H4 (cell line): ENCODE measurements at regions not wholly inside any gene's neighbourhood (a gene's known extent, or its start where the extent isn't known, plus 50 kb on each side); places are given as distances from the start of the nearest gene placed in this dataset.
A peak's percentile ranks its signal among the peaks of the same experiment; 100 is the strongest.

Experiments
- DNase-seq: peaks from one replicate; pipeline ENCODE4 v3.0.0-alpha.2; 2015; ENCODE audit warnings: low spot score

GRCh38 chr9:118305331-118305730 is 601.1 kb downstream of the TLR4 start:
- no peak for DNase-seq

DNA sequence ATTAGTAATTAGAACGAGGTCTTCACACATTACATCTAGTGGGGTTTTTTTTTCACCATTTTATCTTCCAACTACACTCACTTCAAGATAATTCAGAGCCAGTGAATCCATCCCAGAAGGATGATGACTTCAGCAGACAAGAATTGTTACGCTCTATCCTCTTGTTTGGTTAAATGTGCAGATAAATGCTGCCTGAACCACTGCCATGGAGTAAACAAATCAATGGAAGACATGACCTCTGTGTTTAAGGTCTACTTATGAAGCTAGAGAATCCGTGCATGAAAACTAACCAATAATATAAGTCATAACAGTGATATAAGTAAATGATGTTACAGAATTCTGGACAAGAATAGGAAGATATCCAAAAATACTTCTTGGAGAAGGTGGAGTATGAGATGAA is 602.6 kb downstream of the TLR4 start:
- no peak for DNase-seq

GRCh38 chr9:118313965-118314364 is 609.8 kb downstream of the TLR4 start:
- no peak for DNase-seq

DNA sequence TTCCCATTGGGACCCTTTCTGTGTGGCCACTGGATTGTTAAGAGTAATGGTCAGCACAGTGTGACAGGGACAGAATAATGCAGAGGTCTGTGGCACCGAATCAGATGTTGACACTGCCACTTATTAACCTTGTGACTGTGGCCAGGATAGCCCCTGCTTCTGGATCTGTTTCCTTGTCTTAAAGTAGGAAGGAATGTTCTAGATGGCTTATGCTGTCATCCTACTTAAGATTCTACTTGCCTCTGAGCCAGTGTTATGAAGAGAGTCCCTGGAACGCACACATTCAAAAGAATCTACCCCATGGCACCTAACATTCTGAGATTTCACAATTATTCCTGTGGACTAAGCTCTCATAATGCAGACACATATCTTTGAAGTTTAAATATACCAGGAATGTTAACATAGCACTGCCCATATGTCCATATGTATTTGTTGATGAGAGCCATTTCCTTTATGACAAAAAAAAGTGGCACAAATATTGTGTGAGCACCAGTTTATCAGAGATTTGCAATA is 612.7 kb downstream of the TLR4 start:
- DNase-seq, result no peak

- peak; percentile 25 for DNase-seq
These were observed 614.7 kb downstream of the TLR4 start for GRCh38 chr9:118318770-118319431.

GRCh38 chr9:118321788-118322187 is 617.6 kb downstream of the TLR4 start:
- DNase-seq, result no peak

DNA sequence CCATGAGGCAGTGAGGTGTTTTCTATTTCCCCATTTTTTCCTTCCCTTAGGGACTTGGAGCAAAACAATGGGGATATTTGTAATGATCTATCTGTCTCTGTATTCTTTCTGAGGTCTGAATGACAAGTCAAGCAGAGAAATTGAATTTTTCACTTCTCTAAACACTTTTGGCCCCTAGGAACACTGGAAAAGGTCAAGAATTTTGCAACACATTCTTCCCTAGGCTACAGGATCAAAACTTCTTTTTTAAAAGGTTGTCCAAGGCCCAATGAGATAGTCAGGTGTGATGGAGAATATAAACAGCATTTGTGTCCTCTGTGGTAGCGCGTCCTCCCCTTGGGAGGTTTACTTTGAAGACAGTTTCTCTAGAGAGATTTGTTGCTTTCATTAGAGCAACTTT is 620.5 kb downstream of the TLR4 start:
- no peak for DNase-seq

DNA sequence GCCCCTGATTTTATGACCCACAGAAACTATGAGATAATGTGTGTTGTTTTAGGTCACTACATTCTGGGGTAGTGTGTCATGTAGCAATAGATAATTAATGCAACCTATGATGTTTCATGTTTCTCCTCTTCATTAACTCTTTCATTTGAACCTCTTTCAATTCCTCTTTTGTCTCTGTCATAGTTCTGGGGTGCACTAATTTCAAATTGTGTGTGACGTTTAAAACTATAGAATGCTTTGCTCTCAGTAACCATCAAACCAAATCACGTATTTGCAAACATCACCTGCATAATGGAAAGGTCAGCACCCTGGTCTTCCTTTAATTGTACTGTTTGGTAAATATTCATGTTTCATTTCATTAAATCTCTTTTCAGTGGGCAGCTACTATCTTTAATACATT is 621.6 kb downstream of the TLR4 start:
- DNase-seq, result no peak

GRCh38 chr9:118326326-118326725 is 622.1 kb downstream of the TLR4 start:
- DNase-seq, result no peak

- DNase-seq, result no peak
These were observed 626.2 kb downstream of the TLR4 start for GRCh38 chr9:118330191-118330986.

DNA sequence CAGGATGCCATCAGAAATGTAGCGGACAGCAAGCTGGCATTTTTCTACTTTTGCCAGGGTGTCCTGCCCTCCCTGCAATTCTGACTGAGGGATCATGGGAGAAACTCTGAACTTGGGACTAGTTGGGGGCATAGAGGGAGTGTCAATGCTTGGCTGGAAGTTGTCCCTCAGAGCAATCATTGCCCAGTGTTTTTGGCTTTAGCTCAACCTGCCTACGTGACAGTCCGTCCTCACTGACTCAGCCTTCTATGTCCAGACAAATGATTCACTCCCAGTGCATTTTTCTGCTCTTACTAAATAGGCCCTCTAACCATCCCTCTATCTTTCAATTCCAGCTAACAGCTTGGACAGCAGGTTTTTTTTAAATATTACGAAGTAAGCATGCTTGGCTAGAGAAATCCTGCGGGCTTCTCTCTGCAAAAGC is 627.4 kb downstream of the TLR4 start:
- no peak for DNase-seq

GRCh38 chr9:118336250-118336942 is 632.2 kb downstream of the TLR4 start:
- no peak for DNase-seq

DNA sequence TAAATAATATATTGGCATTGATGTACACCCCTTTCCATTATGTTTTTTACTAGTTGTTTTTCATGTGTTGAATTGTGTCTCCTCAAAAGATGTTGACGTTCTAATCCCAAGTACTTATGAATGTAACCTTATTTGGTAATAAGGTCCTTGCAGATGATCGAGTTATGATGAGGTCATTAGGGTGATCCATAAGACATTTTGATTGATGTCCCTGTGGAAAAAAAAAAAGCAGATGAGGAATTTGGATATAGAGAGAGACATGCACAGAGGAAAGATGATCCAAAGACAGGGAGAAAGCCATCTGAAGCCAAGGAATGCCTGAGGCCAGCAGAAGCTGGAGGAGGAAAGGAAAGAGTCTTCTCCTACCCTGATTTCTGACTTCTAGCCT is 632.7 kb downstream of the TLR4 start:
- DNase-seq, result no peak

DNA sequence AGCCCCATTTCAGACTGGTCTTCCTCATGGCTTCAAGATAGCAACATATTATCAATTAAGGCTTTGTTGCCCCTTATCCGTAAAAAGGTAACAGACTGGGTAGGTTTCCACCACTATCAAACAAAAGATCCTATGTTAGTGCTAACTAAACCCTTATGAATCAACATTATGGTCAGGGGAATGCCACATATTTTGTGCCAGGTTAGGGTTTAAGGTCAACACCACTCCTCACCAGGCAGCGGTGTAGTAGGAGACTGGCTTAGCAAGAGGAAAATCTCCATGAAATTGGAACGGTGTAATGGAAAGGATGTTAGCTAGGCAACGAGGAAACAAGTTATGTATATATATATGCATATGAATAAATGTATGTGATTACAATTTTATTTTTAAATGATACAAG is 655.8 kb downstream of the TLR4 start:
- DNase-seq, result no peak

DNA sequence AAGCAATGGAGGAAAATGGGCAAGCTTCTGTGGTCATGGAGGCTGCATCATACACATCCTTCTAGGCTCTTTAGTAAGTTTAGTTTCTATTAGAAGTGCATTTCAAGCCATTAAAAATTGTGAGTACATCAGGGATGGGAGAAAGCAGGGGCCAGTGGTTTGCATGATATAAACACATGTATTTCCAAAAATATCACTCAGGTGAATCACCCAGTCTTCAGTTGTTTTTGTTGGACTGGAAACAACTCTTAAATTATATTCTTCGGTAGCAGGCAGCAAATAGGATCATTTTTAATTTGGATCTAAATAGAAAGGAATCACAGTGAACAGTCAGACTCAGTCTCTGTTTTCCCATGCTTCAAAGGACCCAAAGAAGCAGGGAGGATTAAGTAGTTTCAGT is 657.9 kb downstream of the TLR4 start:
- DNase-seq, result no peak

DNA sequence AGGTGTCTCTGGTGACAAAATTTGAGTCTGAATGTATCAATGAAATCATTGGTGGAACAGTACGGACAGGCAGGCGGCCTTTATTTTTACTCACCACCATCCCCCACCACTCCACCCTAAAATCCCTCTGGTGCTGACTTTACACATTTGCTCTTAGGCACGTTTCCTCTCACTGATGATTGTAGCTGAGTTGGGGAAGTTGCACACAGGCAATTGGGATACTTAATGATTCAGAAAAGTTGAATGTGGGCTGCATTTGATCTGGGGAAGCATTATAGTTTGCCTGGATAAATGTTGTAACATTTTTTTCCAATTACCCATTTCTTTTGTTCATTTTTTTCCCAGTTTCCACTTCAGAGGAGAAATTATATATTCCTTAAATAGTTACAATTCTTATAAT is 658.4 kb downstream of the TLR4 start:
- no peak for DNase-seq

DNA sequence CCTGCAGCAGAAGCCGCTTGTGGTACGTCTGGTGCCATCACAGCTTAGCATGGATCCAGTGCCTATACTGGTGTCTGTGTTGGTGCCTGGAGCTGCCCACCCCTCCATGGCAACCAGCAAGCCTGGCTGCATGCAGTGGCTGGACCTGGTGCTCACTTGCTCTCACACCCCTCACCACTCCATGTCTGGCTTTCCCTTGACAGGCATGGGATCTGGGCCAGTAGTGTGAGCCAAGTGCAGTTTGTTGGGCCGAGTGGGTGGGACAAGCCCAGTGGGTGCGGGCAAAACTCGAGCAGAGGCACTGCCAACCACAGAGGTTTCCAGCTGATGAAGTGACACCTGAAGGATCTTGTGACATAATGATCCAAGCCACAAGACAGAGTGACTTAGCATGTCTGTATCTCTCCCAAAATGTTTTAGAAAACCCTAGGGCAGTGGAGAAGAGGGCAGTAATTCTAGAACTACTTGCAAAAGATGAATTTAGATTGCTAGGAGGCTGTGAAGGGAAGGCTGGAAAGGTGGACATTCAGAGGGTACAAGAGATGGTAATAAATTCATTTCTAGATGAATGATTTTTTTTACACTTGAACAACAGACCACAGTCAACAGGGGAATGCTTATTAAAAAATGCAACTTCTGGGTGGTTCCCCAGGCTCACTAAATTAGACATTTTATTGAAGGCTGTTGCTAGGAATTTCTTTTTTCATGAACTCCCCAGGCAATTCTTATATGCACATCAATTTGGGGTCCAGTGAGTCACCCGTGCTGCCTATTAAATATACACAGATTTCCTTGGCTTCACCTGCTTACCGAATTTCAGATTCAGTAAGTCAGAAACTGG is 660.3 kb downstream of the TLR4 start:
- no peak for DNase-seq

DNA sequence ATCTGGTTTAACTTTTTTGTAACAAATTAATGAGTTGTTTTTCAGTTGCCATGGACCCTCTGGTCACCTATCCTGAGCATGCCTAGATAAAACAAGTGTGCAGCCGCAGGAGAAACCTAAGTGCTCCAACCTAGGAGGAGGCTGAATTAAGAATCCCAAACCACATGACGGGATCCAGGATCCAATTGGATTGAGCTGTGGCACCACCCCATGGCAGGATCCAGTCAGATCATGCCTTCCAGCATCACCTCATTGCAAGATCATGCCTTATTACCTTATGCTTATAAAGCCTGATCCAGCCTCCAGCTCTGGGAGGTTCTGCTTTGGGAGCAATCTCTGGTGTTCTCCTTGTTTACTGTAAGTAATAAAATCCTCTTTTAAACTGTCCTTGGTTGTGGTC is 662.0 kb downstream of the TLR4 start:
- DNase-seq, result no peak

DNA sequence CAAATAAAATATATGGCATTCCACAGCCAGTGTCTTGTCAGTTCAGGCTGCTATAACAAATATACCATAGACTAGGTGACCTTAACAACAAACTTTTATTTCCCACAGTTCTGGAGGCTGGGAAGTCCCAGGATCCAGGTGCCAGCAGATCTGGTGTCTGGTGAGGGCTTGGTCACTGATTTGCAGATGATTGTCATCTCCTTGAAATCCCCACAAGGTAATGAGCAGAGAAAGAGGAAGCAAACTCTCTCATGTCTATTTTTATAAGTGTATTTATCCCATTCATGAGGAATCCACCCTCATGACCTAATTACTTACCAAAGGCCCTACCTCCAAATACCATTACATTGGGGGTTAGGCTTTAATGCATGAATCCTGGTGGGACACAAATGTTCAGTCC is 663.2 kb downstream of the TLR4 start:
- no peak for DNase-seq

DNA sequence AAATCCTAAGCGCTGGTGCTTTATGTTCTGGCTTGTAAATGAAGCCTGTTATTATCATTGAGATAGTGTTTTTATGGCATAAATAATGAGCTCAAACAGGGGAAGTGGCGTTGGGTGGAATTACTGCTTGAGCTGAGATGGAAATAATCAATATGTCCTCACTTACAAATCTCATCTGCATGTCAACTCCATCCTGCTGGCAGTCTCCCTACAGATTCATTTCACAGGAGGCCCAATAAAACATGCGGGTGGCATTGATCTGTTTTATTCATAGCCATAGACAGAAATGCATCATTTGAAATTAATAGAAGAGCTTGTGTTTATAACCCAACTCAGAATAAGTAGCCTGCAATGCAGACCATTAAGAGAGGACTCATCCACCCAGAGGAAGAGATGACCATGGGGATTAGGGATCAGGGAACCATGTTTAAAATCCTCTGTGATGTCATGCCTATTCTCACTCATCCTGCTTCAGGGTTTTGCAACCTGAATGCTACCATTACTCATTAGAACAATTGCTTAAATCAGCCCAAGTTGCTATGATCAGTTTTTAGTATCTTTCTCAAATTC is 680.4 kb downstream of the TLR4 start:
- DNase-seq, result no peak

GRCh38 chr9:118395415-118395814 is 691.2 kb downstream of the TLR4 start:
- DNase-seq, result peak; percentile 4

DNA sequence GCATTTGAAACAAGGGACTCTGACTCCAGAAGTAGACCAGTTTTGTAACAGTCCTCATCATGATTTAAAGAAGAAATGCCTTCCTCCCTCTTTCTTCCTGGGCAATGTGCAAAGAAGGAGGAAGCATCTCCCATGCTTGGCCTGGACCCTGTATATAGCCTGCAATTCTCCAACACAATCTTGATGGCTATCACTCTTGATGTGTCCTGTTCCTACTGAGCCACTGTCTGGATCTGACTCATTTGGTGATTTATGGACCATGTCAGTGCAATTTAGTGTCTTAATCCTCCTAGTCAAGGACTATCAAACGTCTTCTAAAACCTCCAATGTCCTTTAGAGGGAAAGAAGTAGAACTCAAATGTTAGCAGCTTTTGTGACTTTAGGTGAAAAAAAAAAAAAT is 697.3 kb downstream of the TLR4 start:
- no peak for DNase-seq
